GM12864 (cell line): ENCODE measurements at regions not wholly inside any gene's neighbourhood (a gene's known extent, or its start where the extent isn't known, plus 50 kb on each side); places are given as distances from the start of the nearest gene placed in this dataset.
A peak's percentile ranks its signal among the peaks of the same experiment; 100 is the strongest.

Source experiments
- DNase-seq: peaks from one replicate; pipeline ENCODE4 v3.0.0-alpha.2; 2011; ENCODE audit warnings: low read depth
- H3K4me3 ChIP-seq: 2 replicates; pipeline ENCODE4 v1.5.1; 2011; ENCODE audit warnings: mild to moderate bottlenecking, low read depth, low read length, control low read depth
- CTCF ChIP-seq: IDR thresholded peaks from 2 replicates; pipeline ENCODE4 v1.5.1; 2011; ENCODE audit warnings: low read depth, mild to moderate bottlenecking, moderate library complexity, low read length, control low read depth, inconsistent platforms; ENCODE audit errors: missing control alignments

GRCh38 chr12:92650228-92650822 lies 52.5 kb upstream of the PLEKHG7 start:
- H3K4me3 ChIP-seq = no peak overlapping the region
- no peak for TF ChIP-seq CTCF
- DNase-seq = no peak

- TF ChIP-seq CTCF = peak; percentile 72
- no peak overlapping the region for H3K4me3 ChIP-seq
- DNase-seq = peak; percentile 67
These were observed 53.1 kb upstream of the PLEKHG7 start for GRCh38 chr12:92649511-92650227.

- DNase-seq = no peak
- H3K4me3 ChIP-seq = no peak overlapping the region
- no peak for TF ChIP-seq CTCF
These were observed 54.4 kb upstream of the PLEKHG7 start for GRCh38 chr12:92648242-92649031.

- no peak for DNase-seq
- H3K4me3 ChIP-seq = no peak overlapping the region
- TF ChIP-seq CTCF = no peak
These were observed 61.5 kb upstream of the PLEKHG7 start for GRCh38 chr12:92641291-92641690.

GRCh38 chr12:92640691-92641090 lies 62.1 kb upstream of the PLEKHG7 start:
- no peak for TF ChIP-seq CTCF
- DNase-seq = no peak
- no peak overlapping the region for H3K4me3 ChIP-seq

GRCh38 chr12:92639017-92639416 lies 63.8 kb upstream of the PLEKHG7 start:
- no peak for TF ChIP-seq CTCF
- no peak for DNase-seq
- no peak overlapping the region for H3K4me3 ChIP-seq
